Inflammatory macrophage treated with lipopolysaccharide for 4 hours (primary cell): ENCODE measurements at regions not wholly inside any gene's neighbourhood (a gene's known extent, or its start where the extent isn't known, plus 50 kb on each side); places are given as distances from the start of the nearest gene placed in this dataset.
A peak's percentile ranks its signal among the peaks of the same experiment; 100 is the strongest.
"Not testable (repeated sequence)": the region's sequence is repeated elsewhere in the genome, so short reads cannot be mapped to it uniquely, and the experiment has no call there.

ENCODE experiments used
- DNase-seq: peaks from one replicate; pipeline ENCODE4 v3.0.0-alpha.2; 2020

GRCh38 chr14:71400871-71401321 is 493.6 kb downstream of the PCNX1 start:
- peak; percentile 57 for DNase-seq

GRCh38 chr14:71402415-71402814 is 495.2 kb downstream of the PCNX1 start:
- DNase-seq: peak; percentile 22

DNA sequence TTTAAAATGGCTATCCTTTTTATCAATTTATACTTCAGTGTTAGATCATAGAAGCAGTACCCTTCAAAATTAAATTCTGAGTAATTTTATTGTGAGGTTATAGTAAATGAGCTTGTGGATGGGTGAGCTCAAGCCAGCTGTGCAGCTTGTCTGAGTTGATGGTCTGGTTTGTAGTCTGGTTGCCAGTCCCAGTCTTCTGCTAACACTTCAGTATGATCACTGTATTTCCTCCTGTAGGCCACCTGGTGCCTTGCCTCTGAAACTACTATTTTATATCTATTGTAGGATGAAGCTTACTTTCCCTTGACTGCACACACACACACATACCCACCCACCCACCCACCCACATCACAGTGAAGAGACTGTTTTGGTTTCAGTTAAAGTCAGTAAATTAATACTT is 496.4 kb downstream of the PCNX1 start:
- peak; percentile 38 for DNase-seq

GRCh38 chr14:71405676-71406075 is 498.4 kb downstream of the PCNX1 start:
- no peak for DNase-seq

- DNase-seq: no peak
Measured at GRCh38 chr14:71408362-71409030, 501.2 kb downstream of the PCNX1 start.

DNA sequence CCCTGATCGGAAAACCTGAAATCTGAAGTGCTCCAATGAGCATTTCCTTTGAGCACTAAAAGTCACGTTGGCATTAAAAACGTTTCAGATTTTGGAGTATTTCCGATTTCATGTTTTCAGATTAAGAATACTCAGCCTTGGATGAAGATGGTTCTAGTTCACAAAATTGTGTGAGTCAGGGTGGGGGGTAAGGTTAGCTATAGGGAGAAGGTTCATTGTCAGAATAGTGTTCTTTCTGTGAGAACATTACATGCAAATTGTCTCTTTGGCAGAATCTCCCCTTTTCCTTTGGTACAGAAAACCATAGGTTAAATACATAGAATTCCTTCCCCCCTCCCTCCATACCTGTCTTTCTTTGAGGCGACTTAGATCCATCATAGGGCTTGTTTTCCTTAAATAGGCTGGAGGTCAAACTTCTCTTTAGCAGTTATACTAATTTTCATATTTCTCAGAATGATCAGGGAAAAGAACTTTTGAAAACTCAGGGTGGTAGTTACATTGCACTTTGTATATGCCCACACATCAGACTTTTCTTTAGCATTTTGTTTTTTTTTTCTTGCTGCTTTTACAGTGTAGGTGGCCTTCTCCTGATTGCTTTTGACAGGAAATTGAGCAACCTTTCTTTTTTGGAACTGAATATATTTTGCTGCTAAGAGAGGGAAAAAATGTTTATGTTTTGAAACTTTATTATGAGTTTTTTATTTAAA is 503.5 kb downstream of the PCNX1 start:
- no peak for DNase-seq

GRCh38 chr14:71411285-71411595 is 504.0 kb downstream of the PCNX1 start:
- DNase-seq: no peak

- DNase-seq: no peak
Measured at GRCh38 chr14:71411738-71412137, 504.5 kb downstream of the PCNX1 start.

DNA sequence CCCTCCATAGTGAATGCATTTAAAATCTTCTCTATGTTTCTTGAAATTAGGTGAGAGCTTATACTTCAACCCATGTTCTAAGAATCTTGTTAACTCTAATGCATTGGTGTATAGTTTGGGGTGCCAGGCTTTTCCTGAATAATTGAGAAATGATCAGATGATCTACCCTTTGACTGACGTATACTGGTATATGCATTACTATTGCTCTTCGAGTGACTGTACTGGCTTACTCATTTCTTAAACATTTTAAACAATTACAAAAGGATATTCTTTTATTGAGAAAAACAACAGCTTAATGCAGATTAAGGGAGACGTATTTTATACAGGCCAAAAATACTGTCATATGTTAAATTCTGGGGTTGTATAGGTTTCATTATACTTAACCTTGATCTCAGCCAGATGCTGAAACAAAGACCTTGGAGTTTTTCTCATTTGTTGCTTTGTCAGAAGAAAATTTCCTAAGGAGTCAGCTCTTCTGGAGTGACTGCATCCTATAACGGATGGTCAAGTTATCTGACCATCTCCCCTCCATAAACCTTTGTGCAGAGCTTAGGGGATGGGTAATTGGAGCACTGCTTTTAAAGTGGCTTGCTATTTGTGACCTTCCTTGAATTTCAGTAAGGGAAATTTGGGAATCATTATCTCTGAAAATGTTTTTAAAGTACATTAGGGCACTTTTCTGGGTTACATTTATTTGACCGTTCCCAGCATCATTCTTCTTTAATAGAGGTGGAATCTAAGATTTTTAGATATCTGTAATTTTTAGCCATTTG is 507.6 kb downstream of the PCNX1 start:
- DNase-seq: no peak

- DNase-seq: no peak
Measured at GRCh38 chr14:71415404-71415690, 508.1 kb downstream of the PCNX1 start.

DNA sequence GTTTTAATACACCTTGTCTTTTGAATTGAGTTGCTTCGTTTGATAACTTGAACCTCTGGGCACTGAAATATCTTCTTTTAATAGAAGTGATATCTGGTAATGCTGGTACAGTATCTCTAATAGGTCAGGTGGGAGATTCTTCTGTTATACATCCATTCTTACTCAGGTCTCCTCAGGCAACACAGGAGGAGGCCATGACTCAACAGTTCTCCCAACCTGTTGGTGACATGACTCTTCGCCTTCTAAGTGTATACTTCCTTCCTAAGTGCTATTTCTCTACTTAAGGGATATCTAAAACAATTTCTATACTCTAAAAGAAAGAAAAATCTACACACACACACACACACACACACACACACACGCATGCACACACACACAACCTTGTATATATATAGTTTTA is 509.1 kb downstream of the PCNX1 start:
- DNase-seq: no peak

- DNase-seq: peak; percentile 24
Measured at GRCh38 chr14:71418532-71419245, 511.4 kb downstream of the PCNX1 start.

- no peak for DNase-seq
Measured at GRCh38 chr14:71423481-71423880, 508.7 kb upstream of the RGS6 start.

DNA sequence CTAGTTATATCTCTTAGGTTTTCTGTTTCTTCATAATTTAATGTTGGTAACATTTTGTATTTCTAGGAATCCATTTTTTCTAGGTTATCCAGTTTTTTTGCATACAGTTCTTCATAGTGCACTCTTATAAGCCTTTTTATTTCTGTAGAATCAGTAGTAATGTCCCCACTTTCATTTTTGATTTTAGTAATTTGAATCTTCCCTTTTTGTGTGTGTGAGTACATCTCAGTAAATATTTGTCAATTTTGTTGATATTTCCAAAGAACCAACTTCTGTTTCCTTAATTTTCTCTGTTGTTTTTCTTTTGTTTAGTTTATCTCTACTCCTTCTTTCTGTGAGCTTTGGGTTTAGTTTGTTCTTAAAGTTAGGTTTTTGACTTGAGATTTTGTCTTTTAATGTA is 507.3 kb upstream of the RGS6 start:
- peak; percentile 86 for DNase-seq

- DNase-seq: no peak
Measured at GRCh38 chr14:71426001-71426400, 506.2 kb upstream of the RGS6 start.

- no peak for DNase-seq
Measured at GRCh38 chr14:71429902-71430301, 502.3 kb upstream of the RGS6 start.

DNA sequence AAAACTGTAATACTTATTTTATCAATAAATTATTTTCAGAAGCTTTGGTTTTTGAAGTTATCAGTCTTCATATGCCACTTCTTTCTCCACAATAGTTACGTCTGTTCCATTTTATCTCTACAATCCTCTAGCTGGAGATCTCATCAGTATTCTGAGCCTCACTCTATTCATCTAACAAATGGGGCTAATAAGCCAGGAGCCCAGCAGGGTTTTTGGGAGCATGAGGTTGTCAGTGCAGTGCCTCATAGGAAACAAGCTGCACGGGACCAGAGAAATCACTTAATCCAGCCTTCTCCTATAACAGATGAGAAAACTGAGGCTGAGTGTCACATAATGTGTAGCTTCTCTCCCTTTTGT is 501.9 kb upstream of the RGS6 start:
- DNase-seq: no peak

DNA sequence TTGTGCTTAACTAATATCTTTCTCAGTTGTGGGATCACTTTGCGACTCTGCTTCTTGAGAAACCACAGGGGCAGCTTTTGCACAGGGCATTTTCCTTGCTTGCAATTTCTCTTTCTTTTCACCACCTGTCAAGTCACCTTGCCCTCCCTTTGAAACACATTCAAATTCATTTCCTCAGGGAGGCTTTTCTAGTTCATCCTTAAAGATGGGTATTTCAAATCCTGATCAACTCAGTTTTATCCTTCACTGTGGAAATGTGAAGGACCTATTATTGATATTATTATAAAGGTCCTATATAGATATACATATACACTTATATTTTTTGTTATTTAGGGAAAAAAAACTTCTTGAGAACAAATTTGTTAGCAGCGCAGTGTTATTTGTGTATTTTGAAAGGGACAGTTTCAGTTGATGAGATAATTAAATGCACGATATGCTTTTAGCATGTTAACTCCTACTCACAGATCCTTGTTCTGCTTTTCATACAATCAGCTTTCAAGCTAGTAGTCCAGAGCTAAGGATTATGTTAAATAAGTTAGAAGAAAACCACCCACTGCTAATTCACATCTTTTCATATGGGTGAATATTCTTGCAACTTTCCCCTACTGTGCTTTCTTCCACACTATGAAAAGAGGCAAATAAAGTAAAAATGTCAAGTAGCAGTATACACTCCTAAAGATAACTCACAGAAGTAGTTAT is 501.4 kb upstream of the RGS6 start:
- peak; percentile 65 for DNase-seq

DNA sequence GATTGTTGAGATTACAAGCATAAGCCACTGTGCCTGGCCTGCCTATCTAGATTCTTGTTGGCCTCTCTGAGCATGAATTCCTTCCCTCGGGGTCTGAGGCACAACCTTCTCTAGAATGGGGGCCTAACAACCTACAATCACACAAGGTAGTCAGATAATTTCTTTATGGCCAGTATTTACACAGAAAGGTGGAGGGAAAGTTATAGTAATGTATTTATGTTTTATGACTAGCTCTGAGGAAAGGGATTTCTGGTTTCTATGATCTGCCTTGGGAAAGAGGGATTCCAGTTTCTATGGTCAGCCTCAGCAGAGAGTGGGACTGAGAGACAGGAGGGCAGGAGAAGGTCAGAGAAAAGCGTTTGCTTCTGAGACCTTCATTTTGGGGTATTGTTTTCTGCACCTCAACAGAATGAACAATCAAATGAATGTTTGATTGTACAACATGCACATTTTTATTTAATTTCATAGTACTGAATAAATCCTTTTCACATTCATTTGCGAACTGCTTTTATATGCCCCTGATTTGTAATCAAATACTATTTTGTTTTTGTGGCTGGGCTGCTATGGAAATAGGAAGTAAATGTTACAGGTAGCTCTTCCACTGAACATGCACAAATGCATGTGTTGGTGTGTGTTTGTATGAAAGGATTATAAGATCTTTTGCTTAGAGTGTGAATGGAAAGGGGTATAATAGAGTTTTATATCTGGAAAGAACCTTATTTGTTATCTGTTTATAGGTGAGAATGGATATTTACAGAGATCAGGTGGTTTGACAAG is 499.7 kb upstream of the RGS6 start:
- no peak for DNase-seq

GRCh38 chr14:71433303-71433702 is 498.9 kb upstream of the RGS6 start:
- DNase-seq: no peak

DNA sequence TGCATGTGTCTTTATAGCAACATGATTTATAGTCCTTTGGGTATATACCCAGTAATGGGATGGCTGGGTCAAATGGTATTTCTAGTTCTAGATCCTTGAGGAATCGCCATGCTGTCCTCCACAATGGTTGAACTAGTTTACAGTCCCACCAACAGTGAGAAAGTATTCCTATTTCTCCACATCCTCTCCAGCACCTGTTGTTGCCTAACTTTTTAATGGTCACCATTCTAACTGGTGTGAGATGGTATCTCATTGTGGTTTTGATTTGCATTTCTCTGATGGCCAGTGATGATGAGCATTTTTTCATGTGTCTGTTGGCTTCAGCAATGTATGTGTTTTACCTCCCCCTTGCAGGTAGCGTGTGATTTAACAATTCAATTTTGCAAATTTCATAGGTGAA is 496.6 kb upstream of the RGS6 start:
- DNase-seq: not testable (repeated sequence)

GRCh38 chr14:71437870-71438269 is 494.4 kb upstream of the RGS6 start:
- no peak for DNase-seq
